ENCODE measurements at regions not wholly inside any gene's neighbourhood (a gene's known extent, or its start where the extent isn't known, plus 50 kb on each side); places are given as distances from the start of the nearest gene placed in this dataset.

GRCh38 chr18:41262688-41263087 is 692.3 kb upstream of the PIK3C3 start:
- ChIA-PET CTCF (interaction anchor here (1.3 to 2.0 kb wide), 2 partner anchors 14 to 21 kb away, joined by 3 to 6 read pairs; no protein-coding TSS in a partner anchor), POLR2A (interaction anchor here (0.6 kb wide), 1 partner anchor 10 kb away, joined by 3 read pairs; no protein-coding TSS in a partner anchor)
- Histone ChIP-seq H3K79me2 (ENCODE audit: control insufficient read depth, insufficient read depth, low read length) (no peaks in the 10 kb centered on the region), H3K4me3 (replicated peaks in 1 of 3; ENCODE audit: insufficient read depth in 1 of 3, low read depth in 1 of 3, low read length in 3 of 3) (no peak overlapping the region), H3K27me3 (ENCODE audit: control insufficient read depth in 2 of 2, insufficient read depth in 2 of 2, low read length in 2 of 2) (no peaks in the 10 kb centered on the region), H3K9me3 (replicated peaks; ENCODE audit: control insufficient read depth, insufficient read depth, low read length) (no peaks in the 10 kb centered on the region), H3K36me3 (ENCODE audit: control insufficient read depth in 2 of 2, extremely low read depth in 1 of 2, insufficient read depth in 2 of 2, low read length in 2 of 2) (no peaks in the 10 kb centered on the region), H4K20me1 (replicated peaks; ENCODE audit: control insufficient read depth, extremely low read depth, insufficient read depth, low read length) (no peaks in the 10 kb centered on the region), H3K9ac (replicated peaks; ENCODE audit: extremely low read depth, insufficient read depth, low read length) (no peak overlapping the region), H3K4me2 (ENCODE audit: insufficient read depth, low read length) (no peak overlapping the region), H3K27ac (ENCODE audit: insufficient read depth, low read depth, low read length) (no peak overlapping the region), H2AFZ (ENCODE audit: low read depth, low read length) (no peak overlapping the region), H3K9me1 (replicated peaks; ENCODE audit: control insufficient read depth, extremely low read depth, insufficient read depth, low read length) (no peaks in the 10 kb centered on the region), H3K4me1 (ENCODE audit: control insufficient read depth, extremely low read depth, insufficient read depth, low read length) (no peaks in the 10 kb centered on the region)
- FAIRE-seq (no peak), DNase-seq (ENCODE audit: low read depth, low spot score) (no peak)
- TF ChIP-seq CTCF (IDR thresholded peaks at IDR 0.05; ENCODE audit: extremely low read depth in 1 of 2, insufficient read depth in 1 of 2, low read depth in 1 of 2, low read length in 2 of 2): no peak
- intact Hi-C loops (cut with micrococcal nuclease) (no loop called here), dilution Hi-C loops (cut with MboI; ENCODE audit: extremely low pct_ligation_motif_present, low sequenced_read_pairs) (no loop called here)
- no TSS peak for BruUV-seq (replicated peaks)

GRCh38 chr18:41244591-41245037 is 710.4 kb upstream of the PIK3C3 start:
- no TSS peak for BruUV-seq (replicated peaks)
- FAIRE-seq (no peak), DNase-seq (ENCODE audit: low read depth, low spot score) (no peak)
- no peak overlapping the region for H3K4me3 ChIP-seq (replicated peaks in 1 of 3; ENCODE audit: insufficient read depth in 1 of 3, low read depth in 1 of 3, low read length in 3 of 3)
- no peaks in the 10 kb centered on the region for H3K79me2 ChIP-seq (ENCODE audit: control insufficient read depth, insufficient read depth, low read length)
- H3K36me3 ChIP-seq (ENCODE audit: control insufficient read depth in 2 of 2, extremely low read depth in 1 of 2, insufficient read depth in 2 of 2, low read length in 2 of 2): no peaks in the 10 kb centered on the region
- no peaks in the 10 kb centered on the region for H4K20me1 ChIP-seq (replicated peaks; ENCODE audit: control insufficient read depth, extremely low read depth, insufficient read depth, low read length)
- no peak overlapping the region for H3K9ac ChIP-seq (replicated peaks; ENCODE audit: extremely low read depth, insufficient read depth, low read length)
- TF ChIP-seq GATA2 (IDR thresholded peaks at IDR 0.05; ENCODE audit: insufficient read depth, insufficient read length, low read depth, low read length): no peak
- no peak for TF ChIP-seq MAX (IDR thresholded peaks at IDR 0.05; ENCODE audit: insufficient read depth, insufficient read length)
- no peak for TF ChIP-seq EZH2 (IDR thresholded peaks at IDR 0.05; ENCODE audit: borderline replicate concordance, low read depth, low read length, severe bottlenecking)
- TF ChIP-seq CTCF (IDR thresholded peaks at IDR 0.05; ENCODE audit: extremely low read depth in 1 of 2, insufficient read depth in 1 of 2, low read depth in 1 of 2, low read length in 2 of 2): no peak
- TF ChIP-seq POLR2AphosphoS5 (IDR thresholded peaks at IDR 0.05; ENCODE audit: insufficient read depth, low read depth, low read length): no peak
- TF ChIP-seq MYC (IDR thresholded peaks at IDR 0.05; ENCODE audit: low read depth, low read length): no peak
- no peak for TF ChIP-seq JUN (IDR thresholded peaks at IDR 0.05; ENCODE audit: borderline replicate concordance, insufficient read depth, insufficient read length, low read depth)
- TF ChIP-seq FOS (IDR thresholded peaks at IDR 0.05; ENCODE audit: borderline replicate concordance, insufficient read depth, low read length): no peak
- no peak for TF ChIP-seq POLR2A (IDR thresholded peaks at IDR 0.05; ENCODE audit: low read depth, low read length)
- no peaks in the 10 kb centered on the region for H3K27me3 ChIP-seq (ENCODE audit: control insufficient read depth in 2 of 2, insufficient read depth in 2 of 2, low read length in 2 of 2)
- dilution Hi-C loops (cut with MboI; ENCODE audit: extremely low pct_ligation_motif_present, low sequenced_read_pairs) (no loop called here), intact Hi-C loops (cut with micrococcal nuclease) (no loop called here)
- CTCF ChIA-PET: no interaction called here
- no peaks in the 10 kb centered on the region for H3K4me1 ChIP-seq (ENCODE audit: control insufficient read depth, extremely low read depth, insufficient read depth, low read length)
- H3K27ac ChIP-seq (ENCODE audit: insufficient read depth, low read depth, low read length): no peak overlapping the region
- POLR2A ChIA-PET: no interaction called here
- no peak overlapping the region for H3K4me2 ChIP-seq (ENCODE audit: insufficient read depth, low read length)
- H3K9me1 ChIP-seq (replicated peaks; ENCODE audit: control insufficient read depth, extremely low read depth, insufficient read depth, low read length): no peaks in the 10 kb centered on the region
- no peaks in the 10 kb centered on the region for H3K9me3 ChIP-seq (replicated peaks; ENCODE audit: control insufficient read depth, insufficient read depth, low read length)
- H2AFZ ChIP-seq (ENCODE audit: low read depth, low read length): no peak overlapping the region

Measured in endothelial cell of umbilical vein (primary cell).